ENCODE measurements at regions not wholly inside any gene's neighbourhood (a gene's known extent, or its start where the extent isn't known, plus 50 kb on each side); places are given as distances from the start of the nearest gene placed in this dataset.

DNA sequence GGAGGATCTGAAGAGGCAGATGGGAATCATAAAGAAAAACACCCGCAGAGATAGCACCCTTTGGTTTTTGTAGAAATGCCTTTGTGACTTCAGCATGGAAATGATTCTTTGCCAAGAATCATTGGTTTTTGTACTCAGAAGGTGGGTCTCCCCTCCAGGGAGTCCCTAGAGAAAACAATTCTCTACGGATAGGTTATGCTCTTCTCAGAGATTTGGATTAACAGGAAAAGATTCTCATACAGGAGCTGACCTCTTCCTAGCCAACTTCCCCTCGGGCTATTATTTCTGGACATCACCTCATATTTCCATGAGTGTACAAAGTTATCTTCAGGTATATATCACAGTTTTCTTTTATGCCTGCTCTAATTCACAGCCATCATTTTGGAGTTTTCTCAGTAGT, 274.2 kb upstream of the HABP2 start:
- TF ChIP-seq CTCF (IDR thresholded peaks at IDR 0.05): no peak
- no peak for TF ChIP-seq POLR2A (IDR thresholded peaks at IDR 0.05)

Data from right lobe of liver (tissue), 4 donors.